GM18511 (cell line): ENCODE measurements at regions not wholly inside any gene's neighbourhood (a gene's known extent, or its start where the extent isn't known, plus 50 kb on each side); places are given as distances from the start of the nearest gene placed in this dataset.
"Not testable (repeated sequence)": the region's sequence is repeated elsewhere in the genome, so short reads cannot be mapped to it uniquely, and the experiment has no call there.

Experiments used
- ATAC-seq: cut with Tn5 transposase; IDR thresholded peaks from one replicate; pipeline ENCODE4 v1.9.1; 2021; ENCODE audit warnings: mild to moderate bottlenecking, moderate library complexity; ENCODE audit not compliant: unreplicated experiment

DNA sequence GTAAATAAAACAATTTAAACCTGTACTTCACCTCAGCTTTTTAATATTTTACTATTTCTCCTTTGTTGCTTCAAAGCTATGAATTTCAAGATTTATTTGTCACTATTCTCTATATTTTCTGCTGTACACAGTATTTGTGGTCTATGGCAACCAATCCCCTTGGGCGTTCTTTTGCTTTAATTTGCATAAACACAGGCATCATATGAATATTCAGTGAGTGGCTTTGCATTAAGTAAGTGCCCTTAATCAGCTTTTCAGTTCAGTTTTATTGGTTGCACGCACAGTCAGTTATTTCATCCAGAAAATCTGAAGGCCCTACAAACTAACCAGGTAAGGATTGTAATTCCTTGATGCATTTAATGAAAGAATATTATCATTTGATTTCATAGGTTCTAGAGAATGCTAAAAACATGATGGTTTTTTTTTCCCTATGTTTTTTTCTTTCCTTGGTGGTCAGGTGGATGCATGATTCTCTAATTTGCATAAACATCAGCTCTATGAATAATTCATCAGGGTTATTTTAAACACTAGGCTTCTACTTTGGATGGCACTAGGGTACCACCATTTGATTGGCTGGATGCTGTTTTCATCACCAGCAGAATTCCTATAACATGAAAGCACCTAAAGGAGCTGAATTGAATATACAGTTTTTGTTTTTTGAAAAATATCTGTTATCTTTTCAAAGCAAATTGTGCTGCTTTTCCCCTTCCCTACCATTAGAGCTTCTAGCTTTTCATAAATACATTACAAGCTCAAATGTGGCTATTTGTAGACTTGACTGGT, 249.2 kb upstream of the CCNH start:
- no peak for ATAC-seq

DNA sequence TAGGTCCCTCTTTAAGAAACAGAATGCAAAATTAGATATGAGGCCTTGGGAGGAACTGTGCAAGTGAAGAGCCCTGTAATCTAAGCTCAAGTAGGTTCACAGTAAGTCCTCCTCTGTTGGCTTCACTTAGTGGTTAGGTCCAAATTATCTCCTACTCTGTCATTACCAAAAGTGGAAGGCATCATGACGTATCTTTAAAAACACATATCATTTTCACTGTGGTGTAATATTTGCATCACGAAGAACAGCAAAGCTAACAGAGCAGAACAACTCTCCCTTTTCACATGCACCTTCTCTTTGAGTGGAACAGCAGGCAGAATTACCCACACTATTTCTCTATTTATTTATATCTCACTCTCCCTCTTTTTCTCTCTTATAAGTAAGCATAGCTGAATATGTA, 240.5 kb upstream of the CCNH start:
- no peak for ATAC-seq

DNA sequence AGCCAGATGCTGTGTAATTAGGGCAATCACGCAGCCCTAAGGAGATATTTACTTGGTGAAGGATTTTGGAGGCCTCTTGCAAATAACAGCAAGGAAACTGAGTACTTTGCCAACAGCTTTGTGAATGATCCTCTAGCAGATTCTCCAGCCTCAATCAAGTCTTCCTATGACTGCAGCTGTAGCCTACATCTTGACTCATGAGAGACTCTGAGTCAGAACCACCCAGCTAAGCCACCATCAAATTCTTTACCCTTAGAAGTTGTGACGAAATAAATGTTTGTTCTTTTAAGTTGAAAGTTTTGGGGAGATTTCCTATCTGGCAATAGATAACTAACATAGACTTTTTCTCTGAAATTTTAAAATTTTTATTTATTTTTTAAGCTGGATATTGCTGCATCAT, 237.6 kb upstream of the CCNH start:
- ATAC-seq, result no peak

DNA sequence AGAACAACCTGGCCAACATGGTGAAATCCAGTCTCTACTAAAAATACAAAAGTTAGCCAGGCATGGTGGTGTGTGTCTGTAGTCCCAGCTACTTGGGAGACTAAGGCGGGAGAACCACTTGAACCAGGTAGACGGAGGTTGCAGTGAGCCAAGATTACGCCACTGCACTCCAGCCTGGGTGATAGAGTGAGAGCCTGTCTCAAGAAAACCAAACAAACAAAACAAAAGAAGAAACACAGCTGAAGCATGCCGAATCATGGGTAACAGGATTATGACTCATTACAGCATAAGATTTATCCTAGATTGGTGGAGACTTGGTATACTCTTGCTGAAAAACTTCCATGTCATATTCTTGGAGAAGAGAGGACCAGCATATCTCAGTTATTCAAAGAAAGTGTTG, 236.7 kb upstream of the CCNH start:
- no peak for ATAC-seq

DNA sequence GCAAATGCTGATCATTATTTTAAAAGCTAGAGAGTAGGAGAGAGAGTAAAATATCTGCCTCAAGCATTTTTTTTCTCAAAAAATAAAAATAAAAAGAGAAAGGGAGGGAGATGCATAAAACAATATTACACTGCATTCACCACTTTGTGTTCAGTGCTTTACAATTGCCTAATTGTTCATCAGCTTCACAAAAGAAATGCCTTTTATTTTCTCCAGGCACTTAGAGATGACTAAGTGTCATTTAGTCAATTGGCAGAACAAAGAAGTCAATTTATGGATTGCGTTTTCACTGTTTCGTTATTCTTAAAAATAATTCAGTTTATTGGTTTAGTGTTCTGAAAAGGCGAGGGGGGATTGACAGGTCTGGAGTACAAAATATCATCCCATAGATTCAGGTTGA, 232.5 kb upstream of the CCNH start:
- no peak for ATAC-seq

DNA sequence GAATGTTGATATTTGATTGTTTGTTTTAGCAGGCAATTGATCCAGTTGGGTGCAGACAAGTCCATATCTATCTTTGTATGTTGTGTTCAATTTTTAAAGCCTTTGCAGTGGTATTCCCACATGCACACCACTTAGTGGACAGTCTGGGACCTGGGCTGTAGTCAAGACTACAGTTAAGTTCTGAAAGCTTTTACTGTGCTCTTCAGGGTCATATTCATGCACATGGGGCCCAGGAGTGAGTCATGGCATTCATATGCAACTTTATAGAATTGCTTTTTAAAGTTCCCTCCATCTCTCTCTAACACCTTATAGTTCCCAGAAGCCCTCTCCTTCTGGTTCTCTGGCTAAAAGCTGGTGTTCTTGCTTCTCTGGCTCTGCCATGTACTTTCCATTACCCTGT, 228.2 kb upstream of the CCNH start:
- ATAC-seq, result no peak

DNA sequence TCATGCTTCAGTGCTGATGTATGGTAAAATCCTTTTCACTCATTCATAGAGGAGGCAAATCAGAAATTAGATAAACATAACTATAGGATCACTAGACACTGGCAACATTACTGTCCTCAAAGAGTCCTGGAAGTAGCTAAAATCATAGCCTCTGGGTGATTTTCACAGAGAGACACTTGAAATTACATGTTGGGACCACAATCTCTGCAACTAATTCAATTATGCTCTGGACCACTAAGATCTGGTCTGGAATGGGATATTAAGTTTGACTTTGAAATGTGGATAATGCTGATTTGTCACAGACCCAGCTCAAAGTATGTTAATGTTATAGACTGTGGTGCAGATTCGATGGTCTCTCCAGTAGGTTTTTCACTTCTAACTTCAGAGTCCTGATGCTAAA, 214.6 kb upstream of the CCNH start:
- no peak for ATAC-seq

DNA sequence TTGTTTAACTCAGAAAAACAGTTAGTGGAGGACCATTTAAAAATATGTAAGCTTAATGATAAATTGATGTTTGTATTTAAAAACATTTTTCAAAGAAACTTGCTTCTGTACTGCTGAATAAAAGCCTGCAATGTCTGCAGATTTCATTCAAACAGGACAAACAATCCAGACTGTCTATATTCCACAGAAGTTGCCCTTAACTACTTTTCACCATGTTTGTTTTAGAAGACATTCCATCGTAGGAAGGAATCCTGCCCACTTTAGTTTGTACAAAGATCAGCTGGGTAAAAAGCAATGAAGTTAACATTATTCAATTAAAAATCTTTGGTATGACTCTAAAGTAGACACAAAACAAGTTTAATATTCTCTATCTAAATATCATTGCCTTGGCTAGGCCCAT, 195.7 kb upstream of the CCNH start:
- ATAC-seq, result no peak

DNA sequence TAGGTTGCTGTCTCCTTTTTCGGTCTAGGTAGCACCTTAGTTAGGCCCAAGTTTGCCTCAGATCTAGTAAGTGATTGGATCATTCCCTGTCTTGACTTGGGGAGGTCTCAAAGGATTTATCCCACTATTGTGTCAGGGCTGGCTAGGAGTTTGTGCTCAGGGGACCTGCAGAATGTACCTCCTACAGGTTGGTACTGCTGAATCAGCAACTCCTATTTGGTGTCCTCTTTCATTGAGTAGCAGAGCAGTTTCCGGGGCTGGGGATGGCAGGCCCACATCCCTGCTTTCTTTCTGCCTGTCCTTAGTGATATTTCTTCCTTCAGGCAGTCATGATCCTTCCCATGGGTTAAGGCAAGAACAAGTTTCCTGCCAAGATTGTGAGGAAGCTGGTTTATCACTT, 192.9 kb upstream of the CCNH start:
- ATAC-seq, result no peak

DNA sequence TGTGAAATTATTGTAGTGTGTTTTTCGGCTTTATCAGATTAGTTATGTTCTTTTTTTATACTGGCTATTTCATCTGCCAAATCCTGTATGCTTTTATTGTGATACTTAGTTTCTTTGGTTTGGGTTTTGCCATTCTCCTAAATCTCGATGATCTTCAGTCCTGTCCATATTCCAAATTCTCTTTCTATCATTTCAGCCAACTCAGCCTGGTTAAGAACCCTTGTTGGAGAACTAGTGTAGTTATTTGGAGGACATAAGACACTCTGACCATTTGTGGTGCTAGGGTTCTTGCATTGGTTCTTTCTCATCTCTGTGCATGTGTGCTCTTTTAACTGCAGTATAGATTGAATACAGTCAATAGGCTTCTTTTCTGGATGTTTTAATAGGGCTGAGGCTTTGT, 187.0 kb upstream of the CCNH start:
- ATAC-seq, result no peak

DNA sequence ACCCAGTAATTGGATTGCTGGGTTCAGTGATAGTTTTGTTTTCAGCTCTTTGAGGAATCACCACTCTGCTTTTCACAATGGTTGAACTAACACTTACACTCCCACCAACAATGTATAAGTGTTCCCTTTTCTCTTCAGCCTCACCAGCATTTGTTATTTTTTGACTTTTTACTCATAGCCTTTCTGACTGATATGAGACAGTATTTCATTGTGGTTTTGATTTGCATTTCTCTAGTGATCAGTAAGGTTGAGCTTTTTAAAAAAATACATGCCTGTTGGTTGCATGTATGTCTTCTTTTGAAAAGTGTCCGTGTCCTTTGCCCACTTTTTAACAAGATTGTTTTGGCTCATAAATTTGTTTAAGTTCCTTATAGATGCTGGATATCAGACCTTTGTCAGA, 185.7 kb upstream of the CCNH start:
- ATAC-seq, result no peak

DNA sequence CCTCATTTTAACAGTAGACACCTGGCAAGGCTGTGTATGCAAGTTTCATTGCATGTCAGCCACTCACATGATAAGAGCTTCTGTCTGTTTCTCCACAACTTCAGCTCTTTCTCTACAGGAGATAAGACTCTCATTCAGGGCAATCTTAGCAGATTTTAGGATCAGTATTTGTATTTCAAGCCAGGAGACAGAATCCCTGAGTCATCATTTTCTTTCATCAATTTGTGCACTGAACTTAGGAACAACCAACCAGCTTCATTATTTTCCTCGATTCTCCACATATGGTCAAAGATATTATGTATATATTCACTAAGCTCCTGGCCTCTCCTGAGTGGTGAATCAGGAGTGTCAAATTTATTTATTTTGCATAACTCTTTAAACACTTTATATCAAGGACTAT, 181.8 kb upstream of the CCNH start:
- ATAC-seq, result no peak

DNA sequence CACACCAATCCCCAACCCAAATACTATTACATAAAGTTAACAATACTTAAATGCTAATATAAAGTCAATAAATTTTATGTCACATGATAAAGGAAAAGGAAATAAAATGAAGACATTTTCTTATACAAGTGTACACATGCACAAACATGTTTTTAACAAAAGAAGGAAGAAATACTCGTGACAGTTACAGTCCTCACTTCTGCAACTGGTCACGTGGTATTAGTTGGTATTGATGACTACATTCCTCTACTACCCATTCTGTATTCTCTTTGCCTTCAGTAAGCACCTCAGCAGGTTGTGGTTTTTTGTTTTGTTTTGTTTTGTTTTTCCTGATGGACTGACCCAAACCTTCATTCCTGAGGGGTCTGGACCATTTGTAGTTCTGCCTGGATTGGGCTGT, 176.9 kb upstream of the CCNH start:
- ATAC-seq, result no peak

DNA sequence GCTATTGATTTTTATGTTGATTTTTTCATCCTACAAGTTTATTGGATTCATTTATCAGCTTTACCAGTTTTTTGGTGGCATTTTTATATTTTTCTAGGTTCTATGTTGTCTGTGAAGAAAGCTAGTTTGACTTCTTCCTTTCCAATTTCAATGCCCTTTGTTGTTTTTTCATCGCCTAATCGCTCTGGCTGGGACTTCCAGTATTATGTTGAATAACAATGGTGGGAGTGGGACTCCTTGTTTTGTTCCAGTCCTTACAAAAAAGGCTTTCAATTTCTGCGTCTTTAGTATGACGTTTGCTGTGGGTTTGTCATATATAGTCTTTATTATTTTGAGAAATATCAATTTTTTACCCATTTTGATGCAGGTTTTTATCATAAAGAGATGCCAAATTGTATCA, 175.6 kb upstream of the CCNH start:
- ATAC-seq, result no peak

DNA sequence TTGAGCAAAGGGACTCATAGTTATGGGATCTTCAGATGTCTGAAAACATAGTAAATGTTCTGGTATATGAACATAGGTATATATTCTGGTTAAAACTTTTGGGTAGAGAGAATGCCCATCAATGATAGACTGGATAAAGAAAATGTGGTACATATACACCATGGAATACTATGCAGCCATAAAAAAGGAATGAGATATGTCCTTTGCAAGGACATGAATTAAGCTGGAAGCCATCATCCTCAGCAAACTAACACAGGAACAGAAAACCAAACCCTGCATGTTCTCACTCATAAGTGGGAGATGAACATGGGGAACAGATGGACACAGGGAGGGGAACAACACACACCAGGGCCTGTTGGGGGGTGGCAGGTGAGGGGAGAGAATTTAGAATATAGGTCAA, 171.0 kb upstream of the CCNH start:
- ATAC-seq, result not testable (repeated sequence)

DNA sequence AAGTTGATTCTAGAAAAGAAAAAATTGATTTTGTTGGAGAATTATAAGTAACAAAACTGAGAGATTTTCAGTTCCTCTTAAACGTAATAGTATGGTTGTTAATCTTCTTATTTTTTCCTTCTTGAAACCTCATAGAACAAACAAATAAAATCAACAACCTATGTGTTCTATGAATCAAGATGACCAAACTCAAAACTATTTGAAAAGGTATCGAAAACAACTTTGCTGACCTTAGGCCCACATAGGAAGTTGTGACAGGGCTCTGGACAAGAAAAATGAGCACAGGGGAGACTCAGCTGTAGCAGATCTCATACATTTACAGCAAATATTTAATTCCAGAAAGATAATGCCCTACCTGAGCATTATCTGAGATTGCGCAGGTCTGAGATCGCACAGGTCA, 169.4 kb upstream of the CCNH start:
- ATAC-seq, result no peak

DNA sequence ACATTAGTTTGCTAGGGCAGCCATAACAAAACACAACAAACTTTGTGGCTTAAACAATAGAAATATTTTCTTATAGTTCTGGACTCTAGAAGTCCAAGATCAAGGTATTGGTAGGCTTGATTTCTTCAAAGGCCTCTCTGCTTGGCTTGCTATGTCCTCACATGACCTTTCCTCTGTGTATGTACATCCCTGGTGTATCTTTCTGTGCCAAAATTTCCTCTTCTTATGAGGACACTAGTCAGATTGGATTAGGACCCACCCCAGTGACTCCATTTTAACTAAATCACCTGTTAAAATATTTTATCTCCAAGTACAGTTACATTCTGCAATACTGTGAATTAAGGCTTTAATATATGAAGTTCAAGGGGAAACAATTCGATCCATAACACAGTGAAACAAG, 168.9 kb upstream of the CCNH start:
- no peak for ATAC-seq

DNA sequence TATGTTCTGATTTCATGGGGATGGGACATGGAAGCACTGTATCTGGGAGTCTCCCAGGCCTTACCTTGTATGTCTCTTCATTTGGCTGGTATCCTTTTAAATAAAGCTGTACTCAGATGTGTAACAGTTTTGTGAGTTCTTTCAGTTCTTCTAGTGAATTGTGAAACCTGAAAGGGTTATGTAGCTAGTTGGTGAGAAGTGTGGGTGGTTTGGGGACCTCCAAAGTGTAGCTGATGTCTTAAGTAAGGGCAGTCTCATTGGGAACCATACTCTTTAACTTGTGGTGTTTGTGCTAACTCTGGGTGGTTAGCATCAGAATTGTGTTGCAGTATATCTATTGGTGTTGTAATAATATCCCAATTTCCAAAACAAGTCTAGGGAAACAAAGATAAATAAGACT, 166.9 kb upstream of the CCNH start:
- ATAC-seq, result no peak

DNA sequence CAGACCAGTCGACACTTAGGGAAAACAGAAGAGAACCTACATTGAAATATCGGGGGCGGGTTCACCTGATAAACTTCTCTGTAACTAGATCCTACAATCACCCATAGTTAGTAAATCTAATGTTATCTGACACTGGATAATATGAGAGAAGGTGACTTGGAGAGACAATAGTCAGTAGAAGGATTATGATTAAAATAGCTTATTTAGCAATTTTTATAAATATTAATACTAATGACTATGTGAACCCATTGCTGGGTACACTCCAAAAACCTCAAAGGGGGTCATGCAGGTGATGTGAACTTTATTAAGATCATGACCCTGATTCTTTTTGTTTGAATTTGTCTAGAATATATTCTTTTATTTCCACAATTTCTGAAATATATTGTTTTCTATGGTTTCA, 164.1 kb upstream of the CCNH start:
- no peak for ATAC-seq

DNA sequence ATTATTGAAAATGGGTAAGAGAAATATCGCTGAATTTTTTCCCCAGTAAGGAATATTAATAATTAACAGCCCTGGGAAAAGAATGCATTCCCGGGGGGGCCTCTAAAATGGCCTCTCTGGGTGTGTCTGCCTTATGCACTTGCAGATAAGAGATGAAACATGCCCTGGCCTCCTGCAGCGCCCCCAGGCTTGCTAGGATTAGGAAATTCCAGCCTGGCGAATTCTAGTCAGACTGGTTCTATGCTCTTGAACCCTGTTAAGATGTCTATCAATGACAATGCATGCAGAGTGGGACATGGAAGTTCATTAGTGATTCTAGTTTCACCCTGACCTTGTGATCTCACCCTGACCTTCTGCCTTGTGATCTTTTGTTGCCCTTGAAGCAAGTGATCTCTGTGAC, 163.6 kb upstream of the CCNH start:
- not testable (repeated sequence) for ATAC-seq

DNA sequence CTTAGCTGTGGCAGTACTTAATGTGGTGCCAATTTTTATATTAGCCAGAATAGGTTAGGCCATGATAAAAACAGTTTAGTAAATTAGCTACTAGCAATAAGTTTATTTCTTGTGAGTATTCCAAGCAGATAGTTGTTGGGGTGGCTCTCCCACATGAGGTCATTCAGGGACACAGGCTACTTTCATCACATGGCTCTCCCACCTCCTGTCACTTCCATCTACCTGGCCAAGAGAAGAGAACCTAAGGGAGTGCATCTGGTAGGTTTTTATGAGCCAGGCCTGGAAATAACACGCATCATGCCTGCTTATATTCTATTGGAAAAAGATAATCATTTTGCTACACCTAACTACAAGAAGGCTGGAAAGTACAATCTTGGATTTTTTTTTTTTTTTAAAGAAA, 161.4 kb upstream of the CCNH start:
- ATAC-seq, result no peak

DNA sequence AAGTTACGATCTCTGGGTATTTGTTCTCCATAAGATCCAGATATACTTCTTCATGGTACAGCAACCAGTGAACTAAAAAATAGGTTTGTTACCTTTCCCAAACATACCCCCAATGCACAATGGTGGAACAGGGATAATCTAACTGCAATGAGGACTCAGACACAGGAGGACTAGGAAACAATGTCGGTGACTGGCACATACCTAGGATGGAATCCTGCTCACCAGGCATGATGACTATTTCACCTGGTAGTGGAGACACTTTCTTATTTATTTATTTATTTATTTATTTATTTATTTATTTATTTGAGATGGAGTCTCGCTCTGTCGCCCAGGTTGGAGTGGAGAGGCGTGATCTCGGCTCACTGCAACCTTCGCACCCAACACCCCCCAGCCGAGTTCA, 159.9 kb upstream of the CCNH start:
- no peak for ATAC-seq

DNA sequence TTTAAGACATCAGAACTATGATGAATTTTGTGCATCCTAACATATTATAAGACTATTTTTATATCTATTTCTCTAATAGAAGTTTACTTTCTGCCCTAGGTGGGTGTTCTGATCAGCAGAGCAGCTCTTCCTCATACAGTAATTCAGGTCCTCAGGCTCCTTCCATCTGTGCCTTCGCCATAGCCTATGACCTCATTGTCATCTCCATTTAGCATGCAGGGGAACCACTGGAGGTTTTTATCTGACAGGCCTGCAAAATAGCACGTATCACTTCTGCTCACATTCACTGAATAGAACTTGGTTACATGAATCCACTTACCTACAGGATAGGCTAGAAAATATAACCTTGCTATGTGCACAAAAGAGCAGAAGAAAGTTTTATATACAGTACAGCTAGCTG, 159.4 kb upstream of the CCNH start:
- ATAC-seq, result no peak
